ENCODE measurements at regions not wholly inside any gene's neighbourhood (a gene's known extent, or its start where the extent isn't known, plus 50 kb on each side); places are given as distances from the start of the nearest gene placed in this dataset.

- no peak overlapping the region for H3K4me3 ChIP-seq (ENCODE audit: low read depth, low read length)
- no peak for DNase-seq (ENCODE audit: low read depth, low spot score)
- ChIA-PET CTCF (no interaction called here), POLR2A (interaction anchor here (0.6 kb wide), 1 partner anchor 32 kb away, joined by 6 read pairs; no protein-coding TSS in a partner anchor)
- no peaks in the 10 kb centered on the region for H3K9me3 ChIP-seq (ENCODE audit: control insufficient read depth, insufficient read depth, low read length)
- H3K27me3 ChIP-seq (ENCODE audit: control insufficient read depth, insufficient read depth, low read length): no peaks in the 10 kb centered on the region
- no peak overlapping the region for H3K27ac ChIP-seq (ENCODE audit: low read depth, low read length)
- TF ChIP-seq CTCF (IDR thresholded peaks at IDR 0.05; ENCODE audit: low read depth, low read length): no peak
Observed at GRCh38 chr12:113622410-113622809, 150.7 kb upstream of the LHX5 start.

- Histone ChIP-seq H3K4me3 (ENCODE audit: low read depth, low read length) (no peak overlapping the region), H3K27ac (ENCODE audit: low read depth, low read length) (no peak overlapping the region), H3K27me3 (ENCODE audit: control insufficient read depth, insufficient read depth, low read length) (no peaks in the 10 kb centered on the region), H3K9me3 (ENCODE audit: control insufficient read depth, insufficient read depth, low read length) (no peaks in the 10 kb centered on the region)
- no peak for DNase-seq (ENCODE audit: low read depth, low spot score)
- ChIA-PET POLR2A (no interaction called here), CTCF (no interaction called here)
- no peak for TF ChIP-seq CTCF (IDR thresholded peaks at IDR 0.05; ENCODE audit: low read depth, low read length)
Observed at GRCh38 chr12:113620437-113620976, 148.8 kb upstream of the LHX5 start.

- CTCF ChIA-PET: no interaction called here
- TF ChIP-seq CTCF (IDR thresholded peaks at IDR 0.05; ENCODE audit: low read depth, low read length): no peak
- no peak overlapping the region for H3K27ac ChIP-seq (ENCODE audit: low read depth, low read length)
Observed at GRCh38 chr12:113619202-113619601, 147.5 kb upstream of the LHX5 start.

GRCh38 chr12:113613414-113613813 lies 141.7 kb upstream of the LHX5 start:
- peaks cover 21% of the 10 kb centered on the region for H3K27me3 ChIP-seq (ENCODE audit: control insufficient read depth, insufficient read depth, low read length)
- ChIA-PET POLR2A (no interaction called here), CTCF (no interaction called here)
- H3K27ac ChIP-seq (ENCODE audit: low read depth, low read length): no peak overlapping the region
- TF ChIP-seq CTCF (IDR thresholded peaks at IDR 0.05; ENCODE audit: low read depth, low read length): no peak
- DNase-seq (ENCODE audit: low read depth, low spot score): no peak
- H3K4me3 ChIP-seq (ENCODE audit: low read depth, low read length): no peak overlapping the region
- H3K9me3 ChIP-seq (ENCODE audit: control insufficient read depth, insufficient read depth, low read length): no peaks in the 10 kb centered on the region

More at GRCh38 chr12:113619202-113619601, 147.5 kb upstream of the LHX5 start:
- Histone ChIP-seq H3K4me3 (ENCODE audit: low read depth, low read length) (no peak overlapping the region), H3K27me3 (ENCODE audit: control insufficient read depth, insufficient read depth, low read length) (no peaks in the 10 kb centered on the region), H3K9me3 (ENCODE audit: control insufficient read depth, insufficient read depth, low read length) (no peaks in the 10 kb centered on the region)
- POLR2A ChIA-PET: no interaction called here
- DNase-seq (ENCODE audit: low read depth, low spot score): no peak

- POLR2A ChIA-PET: no interaction called here
- CTCF ChIA-PET: no interaction called here
- Histone ChIP-seq H3K9me3 (ENCODE audit: control insufficient read depth, insufficient read depth, low read length) (no peaks in the 10 kb centered on the region), H3K27me3 (ENCODE audit: control insufficient read depth, insufficient read depth, low read length) (peaks cover 21% of the 10 kb centered on the region), H3K27ac (ENCODE audit: low read depth, low read length) (no peak overlapping the region), H3K4me3 (ENCODE audit: low read depth, low read length) (no peak overlapping the region)
- TF ChIP-seq CTCF (IDR thresholded peaks at IDR 0.05; ENCODE audit: low read depth, low read length): no peak
- DNase-seq (ENCODE audit: low read depth, low spot score): no peak
Observed at GRCh38 chr12:113612793-113613192, 141.1 kb upstream of the LHX5 start.

Data from AG04450 (cell line).